BE2C (cell line): ENCODE measurements at regions not wholly inside any gene's neighbourhood (a gene's known extent, or its start where the extent isn't known, plus 50 kb on each side); places are given as distances from the start of the nearest gene placed in this dataset.

Experiments used
- DNase-seq: peaks from one replicate; pipeline ENCODE4 v3.0.0-alpha.2; 2020
- H3K27me3 ChIP-seq: fragments of 250-450 bp; sonication (Bioruptor Pico); 2 replicates; pipeline ENCODE4 v1.5.1; 2020; ENCODE audit warnings: mild to moderate bottlenecking
- H3K36me3 ChIP-seq: fragments of 250-450 bp; sonication (Bioruptor Pico); 2 replicates; pipeline ENCODE4 v1.5.1; 2020; ENCODE audit warnings: mild to moderate bottlenecking
- H3K4me1 ChIP-seq: fragments of 250-450 bp; sonication (Bioruptor Pico); 2 replicates; pipeline ENCODE4 v1.5.1; 2020
- H3K4me3 ChIP-seq: 2 replicates; pipeline ENCODE4 v1.5.1; 2011; ENCODE audit warnings: low read depth, low read length
- H3K9me3 ChIP-seq: fragments of 250-450 bp; sonication (Bioruptor Pico); 2 replicates; pipeline ENCODE4 v1.5.1; 2020
- CTCF ChIP-seq: IDR thresholded peaks from 2 replicates; pipeline ENCODE4 v1.5.1; 2012; ENCODE audit warnings: mild to moderate bottlenecking, low read depth, low read length

- no peaks in the 10 kb centered on the region for H3K4me1 ChIP-seq
- DNase-seq = no peak
- H3K9me3 ChIP-seq = no peaks in the 10 kb centered on the region
- no peak for TF ChIP-seq CTCF
- H3K4me3 ChIP-seq = no peak overlapping the region
- no peaks in the 10 kb centered on the region for H3K27me3 ChIP-seq
- H3K36me3 ChIP-seq = no peaks in the 10 kb centered on the region
Observed at GRCh38 chr18:10304853-10305252, 149.6 kb upstream of the APCDD1 start.

GRCh38 chr18:10306779-10307178 is 147.7 kb upstream of the APCDD1 start:
- H3K27me3 ChIP-seq = no peaks in the 10 kb centered on the region
- no peaks in the 10 kb centered on the region for H3K9me3 ChIP-seq
- DNase-seq = no peak
- no peak for TF ChIP-seq CTCF
- no peak overlapping the region for H3K4me3 ChIP-seq
- no peaks in the 10 kb centered on the region for H3K36me3 ChIP-seq
- H3K4me1 ChIP-seq = no peaks in the 10 kb centered on the region

GRCh38 chr18:10308154-10308553 is 146.3 kb upstream of the APCDD1 start:
- Histone ChIP-seq H3K9me3 (no peaks in the 10 kb centered on the region), H3K27me3 (no peaks in the 10 kb centered on the region), H3K4me1 (no peaks in the 10 kb centered on the region), H3K4me3 (no peak overlapping the region), H3K36me3 (no peaks in the 10 kb centered on the region)
- DNase-seq = no peak
- TF ChIP-seq CTCF = no peak

GRCh38 chr18:10310626-10311025 is 143.8 kb upstream of the APCDD1 start:
- no peaks in the 10 kb centered on the region for H3K4me1 ChIP-seq
- no peak for TF ChIP-seq CTCF
- no peak for DNase-seq
- H3K9me3 ChIP-seq = no peaks in the 10 kb centered on the region
- H3K4me3 ChIP-seq = no peak overlapping the region
- no peaks in the 10 kb centered on the region for H3K27me3 ChIP-seq
- H3K36me3 ChIP-seq = no peaks in the 10 kb centered on the region

- no peaks in the 10 kb centered on the region for H3K9me3 ChIP-seq
- DNase-seq = no peak
- no peak overlapping the region for H3K4me3 ChIP-seq
- TF ChIP-seq CTCF = no peak
- no peaks in the 10 kb centered on the region for H3K36me3 ChIP-seq
- no peaks in the 10 kb centered on the region for H3K27me3 ChIP-seq
- H3K4me1 ChIP-seq = no peaks in the 10 kb centered on the region
Observed at GRCh38 chr18:10312326-10313015, 142.0 kb upstream of the APCDD1 start.

- no peaks in the 10 kb centered on the region for H3K9me3 ChIP-seq
- DNase-seq = no peak
- no peaks in the 10 kb centered on the region for H3K4me1 ChIP-seq
- no peaks in the 10 kb centered on the region for H3K36me3 ChIP-seq
- TF ChIP-seq CTCF = no peak
- no peak overlapping the region for H3K4me3 ChIP-seq
- no peaks in the 10 kb centered on the region for H3K27me3 ChIP-seq
Observed at GRCh38 chr18:10313016-10313342, 141.5 kb upstream of the APCDD1 start.
